ENCODE measurements at regions not wholly inside any gene's neighbourhood (a gene's known extent, or its start where the extent isn't known, plus 50 kb on each side); places are given as distances from the start of the nearest gene placed in this dataset.

GRCh38 chr5:168012006-168012405, 279.4 kb upstream of the WWC1 start:
- H3K27ac ChIP-seq: no peak overlapping the region
- no peak for TF ChIP-seq CTCF (IDR thresholded peaks at IDR 0.05)
- no peak for DNase-seq (ENCODE audit: low spot score)
- H3K4me3 ChIP-seq: no peak overlapping the region

DNA sequence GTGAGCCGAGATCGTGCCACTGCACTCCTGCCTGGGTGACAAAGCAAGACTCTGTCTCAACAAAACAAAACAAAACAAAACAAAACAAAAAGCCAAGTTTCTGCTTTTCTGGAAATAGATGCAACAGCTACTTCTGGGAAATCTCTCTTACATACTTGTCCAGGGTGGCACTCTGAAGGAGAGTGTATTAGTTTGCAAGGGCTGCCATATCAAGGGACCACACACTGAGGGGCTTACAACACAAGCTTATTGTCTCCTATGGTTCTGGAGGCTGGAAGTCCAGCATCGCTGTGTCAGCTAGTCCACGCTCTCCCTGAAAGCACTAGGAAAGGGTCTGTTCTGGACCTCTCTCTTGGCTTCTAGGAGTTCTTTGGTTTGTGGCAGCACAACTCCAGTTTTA, 277.9 kb upstream of the WWC1 start:
- DNase-seq (ENCODE audit: low spot score): no peak
- Histone ChIP-seq H3K4me3 (no peak overlapping the region), H3K27ac (no peak overlapping the region)
- no peak for TF ChIP-seq CTCF (IDR thresholded peaks at IDR 0.05)

- no peak for TF ChIP-seq CTCF (IDR thresholded peaks at IDR 0.05)
- Histone ChIP-seq H3K4me3 (no peak overlapping the region), H3K27ac (no peak overlapping the region)
- no peak for DNase-seq (ENCODE audit: low spot score)
These were observed 276.9 kb upstream of the WWC1 start for GRCh38 chr5:168014433-168015123.

- no peak overlapping the region for H3K27ac ChIP-seq
- no peak overlapping the region for H3K4me3 ChIP-seq
- no peak for DNase-seq (ENCODE audit: low spot score)
- TF ChIP-seq CTCF (IDR thresholded peaks at IDR 0.05): no peak
These were observed 275.9 kb upstream of the WWC1 start for GRCh38 chr5:168015506-168015905.

GRCh38 chr5:168017313-168017712, 274.1 kb upstream of the WWC1 start:
- no peak for TF ChIP-seq CTCF (IDR thresholded peaks at IDR 0.05)
- H3K4me3 ChIP-seq: no peak overlapping the region
- DNase-seq (ENCODE audit: low spot score): no peak
- H3K27ac ChIP-seq: no peak overlapping the region

- TF ChIP-seq CTCF (IDR thresholded peaks at IDR 0.05): no peak
These were observed 272.3 kb upstream of the WWC1 start for GRCh38 chr5:168019143-168019542.

GRCh38 chr5:168020542-168021294, 270.7 kb upstream of the WWC1 start:
- no peak for TF ChIP-seq CTCF (IDR thresholded peaks at IDR 0.05)

More at GRCh38 chr5:168019143-168019542, 272.3 kb upstream of the WWC1 start:
- Histone ChIP-seq H3K4me3 (no peak overlapping the region), H3K27ac (no peak overlapping the region)
- no peak for DNase-seq (ENCODE audit: low spot score)

More at GRCh38 chr5:168020542-168021294, 270.7 kb upstream of the WWC1 start:
- Histone ChIP-seq H3K4me3 (no peak overlapping the region), H3K27ac (no peak overlapping the region)
- DNase-seq (ENCODE audit: low spot score): no peak
